NCI-H2171 (cell line): ENCODE measurements at regions not wholly inside any gene's neighbourhood (a gene's known extent, or its start where the extent isn't known, plus 50 kb on each side); places are given as distances from the start of the nearest gene placed in this dataset.
A peak's percentile ranks its signal among the peaks of the same experiment; 100 is the strongest.

Source experiments
- DNase-seq: peaks from one replicate; lab custom pipeline; 2025; lab: John Stamatoyannopoulos, UW

DNA sequence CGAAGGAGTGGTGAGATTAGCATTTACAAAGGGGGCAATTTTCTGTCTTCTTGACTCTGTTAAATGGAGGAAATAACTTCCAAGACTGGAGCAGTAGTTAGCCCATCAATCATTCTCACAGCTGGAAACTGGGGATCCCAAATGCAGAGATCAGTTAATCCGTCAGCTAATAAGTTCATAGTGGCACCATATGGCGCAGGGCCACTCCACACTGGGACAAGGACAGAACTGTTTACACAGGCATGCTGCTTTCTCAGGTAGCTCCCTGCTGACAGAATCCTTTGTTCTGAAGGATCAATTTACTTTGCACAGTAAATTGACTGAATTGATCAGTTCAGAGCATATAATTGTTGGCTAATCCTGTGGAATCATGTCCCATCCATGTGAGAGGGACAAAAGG, 395.7 kb downstream of the TMEM161B start:
- DNase-seq, result peak; percentile 26

DNA sequence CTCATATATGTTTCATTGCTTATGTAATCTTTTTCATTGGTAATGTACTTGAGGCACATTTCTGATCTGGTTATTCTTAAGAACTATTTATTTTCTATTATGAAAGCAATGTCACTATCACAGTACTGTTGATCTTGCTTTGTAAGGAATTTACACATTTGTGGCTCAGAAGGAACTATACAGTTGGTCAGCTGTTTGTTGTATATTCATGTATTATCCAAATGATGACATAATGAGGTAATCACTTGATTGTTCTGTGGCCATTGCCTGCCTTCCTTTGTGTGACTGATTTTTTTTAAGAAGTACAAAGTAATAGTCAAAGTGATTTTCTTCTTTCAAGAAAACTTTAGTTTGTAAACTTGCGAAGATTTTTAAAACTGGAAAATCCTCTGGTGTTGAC, 399.9 kb downstream of the TMEM161B start:
- DNase-seq, result no peak

DNA sequence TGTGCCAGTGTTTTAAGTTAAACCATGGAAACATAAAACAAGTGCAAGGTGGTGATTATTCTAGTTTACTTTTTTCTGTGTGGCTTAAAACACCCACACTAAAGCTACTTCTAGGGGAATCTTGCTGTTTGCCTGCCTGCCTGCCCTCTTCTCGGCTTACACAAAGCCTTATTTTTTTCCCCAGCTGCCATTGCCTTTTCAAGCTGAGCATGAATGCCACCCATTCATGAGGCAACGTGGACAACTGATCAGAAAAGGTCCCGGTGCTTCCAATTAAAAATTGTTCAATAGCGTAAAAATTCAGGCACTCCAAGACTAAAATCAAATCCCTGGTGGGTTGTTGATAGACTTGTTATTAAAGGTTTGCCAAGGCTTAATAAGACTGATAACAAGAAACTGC, 401.4 kb downstream of the TMEM161B start:
- DNase-seq, result no peak

DNA sequence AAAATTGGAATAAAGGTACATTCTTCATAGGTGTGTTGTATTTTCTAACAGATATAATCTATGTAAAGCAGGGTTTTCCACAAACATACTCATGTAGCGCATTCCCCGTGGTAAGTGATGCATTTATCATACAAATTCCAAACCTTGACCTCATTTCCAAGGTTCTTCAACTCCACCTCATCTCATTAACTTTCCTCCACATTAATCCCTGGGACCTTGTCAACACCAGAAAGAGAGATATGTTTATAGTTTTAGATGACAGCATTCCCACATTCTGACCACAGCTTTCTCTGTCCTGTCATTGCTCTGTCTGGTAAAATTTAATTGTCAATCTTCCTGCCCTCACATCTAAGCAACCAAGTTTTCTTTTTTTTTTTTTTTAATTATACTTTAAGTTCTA, 415.1 kb downstream of the TMEM161B start:
- DNase-seq, result no peak

DNA sequence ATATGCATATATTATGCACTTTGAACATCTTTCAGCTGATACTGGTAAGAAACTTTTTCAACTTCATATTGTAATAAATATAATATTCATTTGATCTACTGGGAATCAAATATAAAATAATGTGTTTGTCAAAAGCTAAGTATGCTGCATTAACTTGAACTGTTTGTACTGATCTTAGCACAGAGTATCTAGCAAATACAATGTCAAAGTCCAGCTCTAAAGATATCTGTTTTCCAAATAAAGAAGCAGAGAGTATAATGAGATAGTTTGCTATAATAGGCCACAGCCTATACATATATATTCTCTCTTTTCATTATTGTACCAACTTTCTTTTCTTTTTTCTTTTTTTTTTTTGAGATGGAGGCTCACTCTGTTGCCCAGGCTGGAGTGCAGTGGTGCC, 417.0 kb downstream of the TMEM161B start:
- DNase-seq, result no peak

DNA sequence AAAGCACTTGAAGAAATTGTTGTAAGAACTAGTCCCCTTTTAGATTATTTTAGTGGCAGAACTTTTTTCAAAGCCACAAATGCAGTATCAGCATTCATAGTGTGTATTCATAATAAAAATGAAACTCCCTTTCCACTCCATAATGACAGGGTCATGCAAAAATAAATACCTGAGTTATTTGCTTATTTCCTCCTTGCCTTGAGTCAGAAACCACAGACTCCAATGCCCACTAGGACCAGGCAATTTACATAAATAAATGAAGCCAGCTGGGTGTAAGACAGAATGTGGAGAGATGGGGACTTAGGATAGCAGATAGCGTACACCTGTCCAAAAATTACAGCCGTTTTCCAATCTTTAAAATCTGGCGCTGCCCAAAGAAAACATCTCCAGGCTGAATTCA, 417.8 kb downstream of the TMEM161B start:
- no peak for DNase-seq

DNA sequence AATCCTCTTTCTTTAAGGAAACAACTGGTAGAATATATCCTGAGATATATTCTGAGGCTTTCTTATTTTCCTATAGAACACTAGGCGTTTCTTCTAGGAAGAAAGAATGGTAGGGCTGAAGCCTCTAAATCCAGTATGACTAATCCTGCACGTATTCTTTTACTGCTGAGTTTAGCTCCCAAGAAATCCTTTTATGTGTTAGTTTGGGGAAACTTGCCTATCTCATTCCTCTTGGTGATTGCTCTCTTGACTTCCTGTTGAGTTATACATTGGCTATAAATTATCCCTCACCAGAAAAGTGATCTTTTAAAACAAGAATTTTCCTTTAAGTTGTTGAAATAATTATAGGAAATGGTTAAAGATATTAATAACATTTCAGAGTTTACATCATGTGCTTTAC, 422.9 kb downstream of the TMEM161B start:
- no peak for DNase-seq

DNA sequence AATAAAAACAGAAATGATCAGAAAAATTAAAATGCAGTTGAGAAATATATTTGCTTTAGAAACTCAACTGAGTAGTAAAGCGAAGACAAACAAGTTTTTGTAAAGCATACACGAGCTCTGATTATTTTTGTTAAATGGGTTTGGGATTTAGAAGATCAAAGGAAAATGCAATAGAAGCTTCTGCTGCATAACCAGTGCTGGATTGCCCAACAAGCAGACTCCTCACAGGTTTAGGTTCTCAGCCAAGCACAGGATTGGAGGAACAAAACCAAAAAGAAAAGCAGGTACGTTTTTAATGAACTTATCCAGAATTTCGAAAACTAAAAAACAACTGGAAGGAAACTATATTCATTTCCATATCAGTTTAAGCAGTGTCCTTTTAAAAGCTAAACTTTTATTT, 423.8 kb downstream of the TMEM161B start:
- DNase-seq, result no peak

DNA sequence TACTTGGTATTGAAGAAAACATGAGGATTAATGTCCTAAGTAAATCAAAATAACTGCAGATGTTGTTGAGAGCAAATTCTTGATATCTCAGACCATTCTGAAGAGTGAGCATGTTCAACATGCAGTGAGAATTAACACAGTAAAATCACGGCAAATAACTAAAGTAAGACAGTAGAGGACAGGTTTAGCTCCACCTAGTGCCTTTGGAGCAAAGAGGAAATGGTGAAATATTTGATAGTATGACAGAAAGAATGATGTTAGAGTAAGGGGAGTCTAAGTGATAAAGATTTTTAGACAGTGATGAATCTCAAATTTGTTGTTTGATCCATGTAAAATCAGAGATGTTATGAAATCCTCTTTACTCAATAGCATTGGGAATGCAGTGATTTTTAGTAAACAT, 424.2 kb downstream of the TMEM161B start:
- DNase-seq, result no peak

DNA sequence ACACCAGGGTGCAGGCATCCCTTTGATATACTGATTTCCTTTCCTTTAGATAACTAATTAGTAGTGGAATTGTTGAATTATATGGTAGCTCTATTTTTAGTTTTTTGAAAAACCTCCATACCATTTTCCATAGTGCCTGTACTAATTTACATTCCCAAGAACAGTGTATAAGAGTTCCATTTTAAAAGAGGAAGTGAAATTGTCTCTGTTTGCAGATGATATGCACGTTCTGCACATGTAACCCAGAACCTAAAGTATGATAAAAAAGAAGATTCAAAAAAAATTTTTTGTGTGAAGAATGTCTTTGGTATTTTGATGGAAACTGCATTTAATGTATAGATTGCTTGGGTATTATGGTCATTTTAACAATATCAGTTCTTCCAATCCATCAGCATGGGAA, 424.0 kb upstream of the CCNH start:
- DNase-seq, result no peak

DNA sequence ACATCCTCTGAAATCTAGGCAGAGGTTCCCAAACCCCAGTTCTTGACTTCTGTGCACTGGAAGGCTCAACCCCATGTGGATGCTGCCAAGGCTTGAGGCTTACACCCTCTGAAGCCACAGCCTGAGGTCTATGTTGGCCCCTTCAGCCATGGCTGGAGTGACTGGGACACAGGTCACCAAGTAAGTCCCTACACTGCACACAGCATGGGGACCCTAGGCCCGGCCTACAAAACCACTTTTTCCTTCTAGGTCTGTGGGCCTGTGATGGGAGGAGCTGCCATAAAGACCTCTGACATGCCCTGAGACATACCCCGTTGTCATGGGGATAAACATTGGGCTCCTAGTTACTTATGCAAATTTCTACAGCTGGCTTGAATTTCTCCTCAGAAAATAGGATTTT, 418.8 kb upstream of the CCNH start:
- no peak for DNase-seq

DNA sequence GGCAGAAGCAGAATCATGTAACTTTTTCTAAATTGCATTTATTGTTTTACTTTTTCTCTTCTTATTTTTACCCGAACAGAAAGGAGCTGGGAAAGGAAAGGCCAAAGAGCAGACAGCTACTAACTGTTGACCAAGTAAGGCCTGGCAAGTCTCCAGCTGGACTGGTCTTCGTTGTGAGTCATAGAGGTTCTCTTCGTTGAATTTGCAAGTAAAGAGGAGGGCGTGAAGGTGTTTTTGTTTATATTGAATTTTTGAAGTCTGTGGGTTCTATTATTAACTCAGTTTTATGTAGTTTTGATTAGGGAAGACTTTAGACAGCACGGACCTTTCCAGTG, 416.5 kb upstream of the CCNH start:
- DNase-seq, result no peak

DNA sequence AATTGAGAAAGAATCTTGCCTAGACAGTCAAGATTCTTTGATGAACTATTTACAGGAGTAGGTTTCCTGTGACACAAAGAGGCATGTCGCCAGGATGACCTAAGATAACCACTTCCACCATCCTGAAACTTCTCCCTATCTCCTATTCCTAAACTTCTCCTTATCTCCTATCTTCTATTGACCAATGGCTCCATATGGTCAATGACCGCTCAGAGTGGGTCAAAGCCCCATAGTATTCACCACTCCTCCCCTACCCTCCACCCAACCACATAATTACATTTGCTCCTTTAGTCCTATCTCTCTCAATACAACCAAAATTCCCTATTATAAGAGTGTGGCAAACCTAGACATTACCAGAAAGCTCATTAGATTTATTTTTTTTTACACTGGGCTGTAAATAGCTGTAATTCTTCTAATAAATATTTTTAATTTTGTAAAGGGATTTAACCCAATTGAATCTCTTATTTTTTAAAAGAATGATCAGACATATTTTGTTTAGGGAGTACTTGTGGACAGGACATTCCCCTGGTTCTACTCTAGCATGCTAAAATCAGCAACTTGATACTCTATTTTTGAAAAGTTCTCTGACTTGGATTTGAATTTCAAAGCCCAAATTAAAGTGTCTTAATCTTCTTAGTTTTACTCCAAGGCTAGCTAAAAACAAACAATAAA, 416.0 kb upstream of the CCNH start:
- no peak for DNase-seq

DNA sequence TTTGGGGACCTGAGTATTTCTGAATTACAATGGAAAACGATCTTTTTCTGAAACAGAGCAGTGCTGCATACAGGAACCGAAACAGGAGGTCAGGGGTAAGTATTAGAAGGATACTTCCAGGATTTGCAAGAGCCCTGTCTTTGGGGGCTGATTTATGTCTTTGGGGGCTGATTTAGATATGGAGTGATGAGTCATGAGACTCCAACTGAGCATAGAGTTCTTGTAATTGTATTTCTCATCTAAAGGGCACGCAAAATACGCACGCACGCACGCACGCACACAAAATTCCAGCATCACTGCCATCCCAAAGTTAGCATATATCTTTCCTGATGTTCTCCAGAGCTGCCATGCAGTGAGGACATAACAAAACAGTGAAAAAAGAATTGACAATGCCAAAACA, 414.8 kb upstream of the CCNH start:
- no peak for DNase-seq

DNA sequence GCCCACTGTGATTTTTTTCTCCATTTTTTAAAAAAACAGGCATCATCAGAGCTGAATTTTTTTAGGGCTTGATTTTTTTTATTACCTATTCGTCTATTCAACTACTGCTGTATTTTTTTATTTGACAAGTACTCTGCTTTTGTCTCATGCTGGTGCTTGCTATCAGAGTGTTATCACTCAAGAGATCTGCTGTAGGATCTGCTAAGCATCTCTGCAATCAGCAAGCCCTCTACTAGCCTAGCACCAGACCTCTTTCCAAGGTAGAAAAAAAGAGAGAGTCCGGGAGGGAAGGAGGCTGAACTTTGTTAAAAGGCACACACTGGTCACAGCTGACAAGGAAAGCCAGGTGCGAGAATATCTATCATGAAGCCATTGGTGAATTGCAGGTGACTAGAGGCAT, 413.8 kb upstream of the CCNH start:
- DNase-seq, result no peak

DNA sequence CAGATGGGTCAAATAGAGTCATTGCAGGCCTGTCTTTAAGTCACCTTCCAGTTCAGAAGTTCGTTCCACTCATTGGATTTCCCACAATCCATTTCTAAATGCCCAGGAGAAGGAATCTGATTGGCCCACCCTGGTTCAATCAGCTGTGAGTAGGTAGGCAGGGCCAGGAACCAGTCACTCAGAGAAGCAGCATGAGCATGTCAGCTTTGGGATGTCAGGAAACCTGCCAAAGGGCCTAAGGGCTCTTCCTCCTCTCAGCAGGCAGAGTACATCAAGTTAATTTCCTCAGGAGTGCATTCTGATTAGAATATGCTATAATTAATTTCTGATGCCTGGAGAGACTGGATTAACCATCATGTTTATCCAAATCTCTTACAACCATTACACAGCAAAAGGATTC, 412.9 kb upstream of the CCNH start:
- DNase-seq, result no peak

DNA sequence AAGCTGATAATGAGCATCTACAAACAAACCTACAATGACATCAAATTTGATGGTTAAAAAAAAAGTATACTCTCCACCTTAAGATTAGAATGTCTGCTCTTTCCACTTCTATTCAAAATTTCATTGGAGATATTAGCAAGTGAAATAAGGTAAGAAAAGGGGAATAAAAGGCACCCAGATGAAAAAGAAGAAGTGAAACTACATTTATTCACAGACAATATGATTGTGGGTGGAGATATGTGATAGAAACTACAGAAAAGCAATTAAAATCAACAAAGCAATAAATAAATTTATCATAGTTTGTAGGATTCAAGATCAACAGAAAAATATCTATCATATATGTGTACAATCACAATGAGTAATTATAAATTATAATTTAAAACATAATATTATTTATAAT, 395.1 kb upstream of the CCNH start:
- DNase-seq, result no peak

DNA sequence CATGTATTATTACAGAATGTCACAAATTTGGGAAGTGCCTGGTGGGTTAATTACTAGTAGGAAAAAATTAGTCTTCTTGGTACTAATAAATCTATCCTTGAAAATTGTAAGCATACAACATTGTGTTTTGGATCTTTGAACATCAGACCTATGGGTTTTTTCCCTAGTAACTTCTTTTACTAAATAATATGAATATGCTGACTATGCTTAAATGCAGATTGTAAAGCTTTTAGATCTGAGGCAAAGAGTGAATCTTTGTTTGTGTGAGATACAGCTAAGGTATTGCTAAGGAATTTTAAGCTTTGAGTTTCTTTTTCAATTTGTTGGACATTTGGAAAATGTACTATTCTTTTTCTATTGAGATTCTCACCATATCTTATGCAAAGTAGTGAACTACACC, 390.6 kb upstream of the CCNH start:
- DNase-seq, result no peak

DNA sequence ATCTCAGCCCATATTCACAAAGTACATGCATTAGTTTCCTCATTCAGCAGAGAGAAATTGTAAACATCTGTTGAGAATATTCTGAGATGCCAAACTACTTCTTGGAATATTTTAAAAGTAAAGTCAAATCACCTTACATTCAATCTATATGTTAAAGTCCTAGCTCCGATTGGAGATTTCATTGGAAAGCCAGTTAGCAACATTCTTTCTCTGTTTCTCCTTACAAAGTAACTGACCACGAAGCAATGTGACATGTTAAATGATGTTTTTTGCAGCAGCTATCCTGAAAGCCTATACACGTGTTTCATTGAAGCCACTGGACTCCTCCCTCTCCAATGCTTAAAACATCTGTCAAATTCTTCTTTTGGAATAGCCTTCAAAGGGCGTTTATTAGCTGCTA, 379.1 kb upstream of the CCNH start:
- DNase-seq, result no peak

DNA sequence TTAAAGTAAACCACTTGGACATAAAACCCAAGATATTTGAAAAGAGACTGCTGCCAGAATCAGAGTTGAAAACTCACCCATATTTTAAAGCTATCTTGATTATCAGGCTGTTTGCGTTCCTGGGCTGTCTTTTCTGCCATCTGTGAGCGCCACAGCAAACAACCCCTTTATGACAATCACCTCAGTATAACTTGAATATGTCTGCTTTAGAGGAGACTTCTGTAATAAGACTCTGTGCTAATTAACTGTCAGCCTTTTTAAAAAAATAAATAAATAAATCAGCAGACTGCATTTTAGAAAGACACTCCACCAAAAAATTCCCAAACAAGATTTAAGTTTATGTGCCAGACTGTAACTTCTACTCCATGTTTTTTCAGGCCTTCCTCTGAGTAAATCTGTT, 375.7 kb upstream of the CCNH start:
- no peak for DNase-seq

DNA sequence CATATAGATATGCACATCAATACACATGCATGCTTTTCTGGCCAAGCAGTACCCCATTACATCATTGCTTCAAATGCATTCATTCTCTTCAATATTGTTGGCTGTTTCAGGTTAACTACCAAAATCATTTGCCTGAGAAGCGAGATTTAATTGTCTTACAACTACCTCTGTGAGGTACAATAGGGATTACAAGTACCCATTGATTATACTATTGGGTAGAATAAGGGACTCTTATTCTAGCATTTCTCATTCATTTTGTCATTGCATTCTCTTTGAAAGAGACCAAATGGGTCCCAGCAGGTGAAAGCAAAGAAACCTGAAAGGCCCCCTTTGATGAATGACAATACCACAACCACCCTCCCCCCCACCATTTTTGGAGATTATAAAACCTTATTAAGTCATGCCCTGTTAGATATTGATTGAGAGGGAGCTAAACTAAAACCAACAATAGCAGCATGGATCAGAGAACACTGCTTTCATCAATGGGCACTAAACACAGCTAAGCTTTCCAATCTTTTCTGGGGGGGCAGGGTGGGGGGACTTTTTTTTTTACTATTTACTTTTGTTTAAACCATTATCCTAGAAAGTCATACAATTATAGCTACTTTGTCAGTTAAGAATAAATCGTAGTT, 375.0 kb upstream of the CCNH start:
- DNase-seq, result no peak

DNA sequence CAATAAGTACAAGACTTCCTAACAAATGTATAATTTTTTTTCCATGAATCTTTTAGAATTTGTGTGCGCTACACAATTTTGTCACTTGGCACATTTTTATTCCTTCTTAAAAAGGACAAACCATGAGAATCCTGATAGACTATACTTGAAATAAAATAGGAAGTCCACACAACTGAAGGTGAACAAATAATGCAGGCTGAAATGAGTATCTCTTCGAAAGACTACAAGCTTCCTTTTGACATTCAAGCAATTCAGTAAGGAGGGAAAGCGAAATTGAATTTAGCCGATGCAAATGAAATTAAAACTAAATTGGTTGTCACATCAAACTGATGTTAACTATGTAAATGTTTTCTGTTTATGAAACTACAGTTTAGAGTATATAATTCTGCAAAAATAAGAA, 374.4 kb upstream of the CCNH start:
- DNase-seq, result no peak

DNA sequence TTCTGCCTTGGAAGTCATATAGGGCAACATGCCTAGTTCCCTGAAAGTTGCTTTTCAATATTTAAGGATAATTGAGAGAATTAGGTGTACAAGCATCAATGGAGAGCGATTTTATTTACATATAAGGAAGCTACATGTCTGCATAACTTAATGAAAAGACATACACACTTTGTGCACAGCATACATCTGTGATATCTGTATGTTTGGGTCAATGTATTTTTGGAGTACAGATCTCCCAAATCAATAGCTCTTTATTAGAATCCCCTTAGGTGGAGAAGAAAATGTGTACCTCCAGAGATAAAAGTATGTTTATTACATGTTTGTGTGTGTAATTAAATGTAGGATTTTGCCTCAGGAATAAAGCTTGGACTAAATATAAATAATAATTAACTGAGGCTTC, 373.7 kb upstream of the CCNH start:
- DNase-seq, result no peak

DNA sequence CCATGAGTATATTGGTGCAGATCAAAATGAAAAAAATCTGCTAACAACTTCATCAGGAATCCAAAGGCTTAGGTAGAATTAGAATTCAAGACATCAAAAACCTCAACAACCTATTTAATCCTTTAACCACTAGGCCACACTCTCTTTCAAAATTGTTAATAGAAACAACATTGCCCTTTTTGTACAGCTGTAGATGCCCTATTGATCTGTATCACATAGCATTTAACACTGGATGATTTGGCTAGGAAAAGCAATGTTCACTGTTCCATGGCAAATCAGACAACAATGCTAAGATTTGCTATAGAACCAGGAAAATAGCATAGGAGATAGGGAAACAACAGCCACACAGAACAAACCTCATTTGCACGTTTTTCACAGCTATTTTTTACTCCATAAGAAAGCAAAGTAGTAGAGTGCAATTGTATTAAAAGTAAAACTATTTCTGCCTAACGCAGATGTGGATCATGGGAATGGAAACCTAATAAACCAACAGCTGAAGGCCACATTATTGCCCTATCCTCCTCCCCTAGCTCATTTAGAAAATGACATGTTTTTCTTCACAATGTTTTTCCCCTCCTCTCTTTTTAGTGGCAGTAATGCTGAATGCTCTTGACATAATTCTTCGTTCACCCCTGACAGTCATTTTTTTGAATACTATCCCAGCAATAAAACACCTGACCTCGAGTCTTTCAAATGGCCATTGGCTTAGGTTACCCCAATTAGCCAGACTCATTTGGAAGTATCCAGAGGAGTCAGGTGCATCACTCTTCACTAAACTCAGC, 373.0 kb upstream of the CCNH start:
- DNase-seq, result no peak
